Fibroblast of lung (primary cell): ENCODE measurements at regions not wholly inside any gene's neighbourhood (a gene's known extent, or its start where the extent isn't known, plus 50 kb on each side); places are given as distances from the start of the nearest gene placed in this dataset.

Source experiments
- DNase-seq, 2 donors: peaks; one replicate each; pipeline versions ENCODE4 v3.0.0 to v3.0.0-alpha.2; 2010; ENCODE audit warnings: low read depth in 2 of 2
- H2AFZ ChIP-seq: 2 replicates; pipeline ENCODE4 v1.5.1; 2012; ENCODE audit warnings: low read length, control low read depth, inconsistent platforms
- H3K27ac ChIP-seq: 2 replicates; pipeline ENCODE4 v1.5.1; 2011; ENCODE audit warnings: low read length, control low read depth; ENCODE audit not compliant: insufficient read depth
- H3K27me3 ChIP-seq: 2 replicates; pipeline ENCODE4 v1.5.1; 2011; ENCODE audit warnings: mild to moderate bottlenecking, low read length; ENCODE audit not compliant: control insufficient read depth, insufficient read depth
- H3K36me3 ChIP-seq: 2 replicates; pipeline ENCODE4 v1.5.1; 2011; ENCODE audit warnings: low read length; ENCODE audit not compliant: control insufficient read depth, insufficient read depth
- H3K4me1 ChIP-seq: 2 replicates; pipeline ENCODE4 v1.5.1; 2011; ENCODE audit warnings: low read length; ENCODE audit not compliant: control insufficient read depth, insufficient read depth; ENCODE audit errors: extremely low read depth
- H3K4me2 ChIP-seq: 2 replicates; pipeline ENCODE4 v1.5.1; 2011; ENCODE audit warnings: low read length, control low read depth; ENCODE audit not compliant: insufficient read depth; ENCODE audit errors: extremely low read depth
- H3K4me3 ChIP-seq, 4 experiments: fragments of 200-600 bp in 1 of 4; sonication (generic) in 1 of 4; replicated peaks in 1 of 4; 2 replicates each; pipeline ENCODE4 v1.5.1; 2011 to 2016; ENCODE audit warnings: low read length in 4 of 4, low read depth in 3 of 4, mild to moderate bottlenecking in 3 of 4, control low read depth in 2 of 4, inconsistent platforms in 1 of 4, mixed read lengths in 1 of 4; ENCODE audit not compliant: insufficient read depth in 1 of 4; ENCODE audit errors: control extremely low read depth in 1 of 4
- H3K79me2 ChIP-seq: 2 replicates; pipeline ENCODE4 v1.5.1; 2012; ENCODE audit warnings: mild to moderate bottlenecking, low read length, inconsistent platforms; ENCODE audit not compliant: control insufficient read depth, insufficient read depth
- H3K9ac ChIP-seq: 2 replicates; pipeline ENCODE4 v1.5.1; 2011; ENCODE audit warnings: mild to moderate bottlenecking, low read length, control low read depth; ENCODE audit not compliant: insufficient read depth
- H3K9me3 ChIP-seq: 2 replicates; pipeline ENCODE4 v1.5.1; 2012; ENCODE audit warnings: low read depth, low read length; ENCODE audit not compliant: control insufficient read depth, insufficient read depth
- H4K20me1 ChIP-seq: 2 replicates; pipeline ENCODE4 v1.5.1; 2011; ENCODE audit warnings: low read length; ENCODE audit not compliant: control insufficient read depth, insufficient read depth; ENCODE audit errors: extremely low read depth
- EZH2 ChIP-seq: IDR thresholded peaks from 2 replicates; pipeline ENCODE4 v1.5.1; 2012; ENCODE audit warnings: low read length, control low read depth, mild to moderate bottlenecking; ENCODE audit errors: missing control alignments
- TF ChIP-seq, protein P1 (sequence below), 2 donors: IDR thresholded peaks in 1 of 2; conservative IDR thresholded peaks in 1 of 2; 1 replicate in 1 of 2; 2 replicates in 1 of 2; pipeline ENCODE4 v1.5.1; 2011 to 2012; ENCODE audit warnings: low read length in 2 of 2, control low read depth in 1 of 2, inconsistent platforms in 1 of 2, low read depth in 1 of 2, mild to moderate bottlenecking in 1 of 2

DNA sequence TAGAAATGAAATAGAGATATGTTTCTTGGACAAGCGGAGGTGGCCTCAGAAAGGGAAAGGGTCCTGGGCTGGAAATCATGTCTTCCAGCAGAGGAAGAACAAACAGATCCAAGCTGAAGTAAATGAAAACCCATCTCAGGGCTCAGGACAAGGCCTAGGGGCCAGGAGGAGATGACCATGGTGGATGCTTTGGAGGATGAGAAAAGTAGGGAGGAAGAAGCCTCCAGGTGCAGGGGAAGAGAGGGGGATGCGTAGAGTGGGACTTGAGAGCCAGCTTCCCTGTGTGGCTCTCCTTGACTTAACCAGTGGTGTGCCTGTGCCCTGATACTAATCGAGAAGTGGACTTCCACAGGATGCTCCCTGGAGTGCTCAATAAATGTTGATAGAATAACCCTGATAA, 203.2 kb downstream of the FAM43A start:
- TF ChIP-seq, protein P1, sequence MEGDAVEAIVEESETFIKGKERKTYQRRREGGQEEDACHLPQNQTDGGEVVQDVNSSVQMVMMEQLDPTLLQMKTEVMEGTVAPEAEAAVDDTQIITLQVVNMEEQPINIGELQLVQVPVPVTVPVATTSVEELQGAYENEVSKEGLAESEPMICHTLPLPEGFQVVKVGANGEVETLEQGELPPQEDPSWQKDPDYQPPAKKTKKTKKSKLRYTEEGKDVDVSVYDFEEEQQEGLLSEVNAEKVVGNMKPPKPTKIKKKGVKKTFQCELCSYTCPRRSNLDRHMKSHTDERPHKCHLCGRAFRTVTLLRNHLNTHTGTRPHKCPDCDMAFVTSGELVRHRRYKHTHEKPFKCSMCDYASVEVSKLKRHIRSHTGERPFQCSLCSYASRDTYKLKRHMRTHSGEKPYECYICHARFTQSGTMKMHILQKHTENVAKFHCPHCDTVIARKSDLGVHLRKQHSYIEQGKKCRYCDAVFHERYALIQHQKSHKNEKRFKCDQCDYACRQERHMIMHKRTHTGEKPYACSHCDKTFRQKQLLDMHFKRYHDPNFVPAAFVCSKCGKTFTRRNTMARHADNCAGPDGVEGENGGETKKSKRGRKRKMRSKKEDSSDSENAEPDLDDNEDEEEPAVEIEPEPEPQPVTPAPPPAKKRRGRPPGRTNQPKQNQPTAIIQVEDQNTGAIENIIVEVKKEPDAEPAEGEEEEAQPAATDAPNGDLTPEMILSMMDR (conservative IDR thresholded peaks at IDR 0.05 in 1 of 2, IDR thresholded peaks at IDR 0.05 in 1 of 2; ENCODE audit: low read depth in 1 of 2, low read length in 2 of 2): no peak
- TF ChIP-seq EZH2: no peak
- no peaks in the 10 kb centered on the region for H3K4me1 ChIP-seq
- H3K36me3 ChIP-seq: no peaks in the 10 kb centered on the region
- no peaks in the 10 kb centered on the region for H4K20me1 ChIP-seq
- DNase-seq: no peak
- H3K9me3 ChIP-seq: no peaks in the 10 kb centered on the region
- no peak overlapping the region for H3K9ac ChIP-seq
- H2AFZ ChIP-seq: no peak overlapping the region
- no peak overlapping the region for H3K4me2 ChIP-seq
- no peaks in the 10 kb centered on the region for H3K79me2 ChIP-seq
- no peaks in the 10 kb centered on the region for H3K27me3 ChIP-seq
- H3K27ac ChIP-seq: no peak overlapping the region
- H3K4me3 ChIP-seq: no peak overlapping the region

DNA sequence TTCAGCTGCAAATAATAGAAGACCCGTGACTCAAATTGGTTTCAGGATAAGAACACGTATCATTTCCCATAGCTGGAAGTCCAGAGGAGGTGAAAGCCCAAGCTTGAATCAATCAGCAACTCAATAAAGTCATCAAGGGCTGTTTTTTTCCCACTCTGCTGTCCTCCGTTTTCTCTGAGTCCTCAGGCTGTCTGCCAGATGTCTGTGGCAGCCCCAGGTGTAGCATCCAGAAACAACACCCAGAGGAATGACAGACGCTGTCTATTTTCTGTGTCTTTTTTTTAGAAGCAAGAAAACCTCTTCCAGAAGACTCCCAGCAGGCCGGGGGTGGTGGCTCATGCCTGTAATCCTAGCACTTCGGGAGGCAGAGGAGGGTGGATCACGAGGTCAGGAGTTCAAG, 204.4 kb downstream of the FAM43A start:
- TF ChIP-seq, protein P1 (conservative IDR thresholded peaks at IDR 0.05 in 1 of 2, IDR thresholded peaks at IDR 0.05 in 1 of 2; ENCODE audit: low read depth in 1 of 2, low read length in 2 of 2): no peak
- TF ChIP-seq EZH2: no peak

DNA sequence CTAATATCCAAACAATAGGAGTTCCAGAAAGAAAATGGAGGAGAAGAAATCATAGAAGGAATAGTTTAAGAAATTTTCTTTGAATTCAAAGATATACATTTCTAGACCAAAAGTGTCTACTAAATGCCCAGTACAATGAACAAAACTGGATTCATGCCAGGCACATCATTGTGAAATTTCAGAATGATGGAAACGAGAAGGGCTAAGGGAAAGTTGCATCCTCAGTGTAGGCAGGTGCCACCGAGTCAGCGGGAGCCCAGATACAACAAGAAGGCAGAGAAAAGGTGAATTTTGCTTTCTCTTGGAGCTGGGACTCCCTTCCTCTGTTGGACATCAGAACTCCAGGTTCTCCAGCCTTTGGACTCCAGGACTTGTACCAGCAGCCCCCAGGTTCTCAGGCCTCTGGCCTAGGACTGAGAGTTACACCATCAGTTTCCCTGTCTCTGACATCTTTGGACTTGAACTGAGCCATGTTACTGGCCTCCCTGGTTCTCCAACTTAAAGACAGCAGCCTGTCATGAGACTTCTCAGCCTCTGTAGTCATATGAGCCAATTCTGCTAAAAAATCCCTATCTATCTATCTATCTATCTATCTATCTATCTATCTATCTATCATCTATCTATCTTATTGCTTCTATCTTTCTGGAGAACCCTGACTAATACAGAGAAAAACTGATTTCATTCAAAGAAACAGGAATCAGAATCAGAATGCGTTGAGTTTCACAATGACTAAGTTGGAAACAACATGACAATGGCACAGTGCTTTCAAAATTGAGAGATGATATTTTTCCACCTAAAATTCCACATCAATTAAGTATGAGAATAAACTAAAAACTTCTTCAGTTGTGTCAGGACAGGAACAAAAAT, 207.7 kb downstream of the FAM43A start:
- no peaks in the 10 kb centered on the region for H3K9me3 ChIP-seq
- no peaks in the 10 kb centered on the region for H3K4me1 ChIP-seq
- H3K27me3 ChIP-seq: no peaks in the 10 kb centered on the region
- TF ChIP-seq, protein P1 (conservative IDR thresholded peaks at IDR 0.05 in 1 of 2, IDR thresholded peaks at IDR 0.05 in 1 of 2; ENCODE audit: low read depth in 1 of 2, low read length in 2 of 2): no peak
- H3K79me2 ChIP-seq: no peaks in the 10 kb centered on the region
- DNase-seq: no peak
- no peak overlapping the region for H3K4me2 ChIP-seq
- H3K4me3 ChIP-seq: no peak overlapping the region
- no peak overlapping the region for H3K9ac ChIP-seq
- no peak overlapping the region for H2AFZ ChIP-seq
- H3K27ac ChIP-seq: no peak overlapping the region
- H4K20me1 ChIP-seq: no peaks in the 10 kb centered on the region
- no peaks in the 10 kb centered on the region for H3K36me3 ChIP-seq

More for the DNA sequence above, 204.4 kb downstream of the FAM43A start:
- H3K79me2 ChIP-seq: no peaks in the 10 kb centered on the region
- no peaks in the 10 kb centered on the region for H3K36me3 ChIP-seq
- H3K9ac ChIP-seq: no peak overlapping the region
- H4K20me1 ChIP-seq: no peaks in the 10 kb centered on the region
- H3K4me3 ChIP-seq: no peak overlapping the region
- DNase-seq: no peak
- H3K27me3 ChIP-seq: no peaks in the 10 kb centered on the region
- H3K4me2 ChIP-seq: no peak overlapping the region
- no peak overlapping the region for H3K27ac ChIP-seq
- no peak overlapping the region for H2AFZ ChIP-seq
- no peaks in the 10 kb centered on the region for H3K4me1 ChIP-seq
- no peaks in the 10 kb centered on the region for H3K9me3 ChIP-seq
